ENCODE measurements at regions not wholly inside any gene's neighbourhood (a gene's known extent, or its start where the extent isn't known, plus 50 kb on each side); places are given as distances from the start of the nearest gene placed in this dataset.

DNA sequence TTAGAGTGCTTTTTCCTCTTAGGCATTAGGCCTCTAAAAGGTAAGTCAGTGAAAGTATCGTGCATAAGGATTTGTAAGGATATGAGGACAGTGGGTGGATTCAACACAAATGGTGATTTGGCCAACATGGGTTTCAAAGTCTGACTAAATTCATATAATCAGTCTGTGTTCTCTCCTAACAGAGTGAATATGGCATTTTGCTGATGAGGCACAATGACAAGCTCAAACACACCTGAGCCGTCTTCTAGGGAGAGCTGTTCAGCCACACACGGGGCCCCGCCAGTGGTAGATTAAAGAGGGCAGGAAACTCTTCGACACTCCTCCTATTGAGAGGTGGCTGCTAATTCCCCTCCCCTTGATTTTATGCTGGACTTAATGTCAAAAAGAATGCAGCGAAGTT lies 59.5 kb upstream of the PROKR2 start:
- TF ChIP-seq POLR2A (IDR thresholded peaks at IDR 0.05): no peak
- TF ChIP-seq, protein P1, sequence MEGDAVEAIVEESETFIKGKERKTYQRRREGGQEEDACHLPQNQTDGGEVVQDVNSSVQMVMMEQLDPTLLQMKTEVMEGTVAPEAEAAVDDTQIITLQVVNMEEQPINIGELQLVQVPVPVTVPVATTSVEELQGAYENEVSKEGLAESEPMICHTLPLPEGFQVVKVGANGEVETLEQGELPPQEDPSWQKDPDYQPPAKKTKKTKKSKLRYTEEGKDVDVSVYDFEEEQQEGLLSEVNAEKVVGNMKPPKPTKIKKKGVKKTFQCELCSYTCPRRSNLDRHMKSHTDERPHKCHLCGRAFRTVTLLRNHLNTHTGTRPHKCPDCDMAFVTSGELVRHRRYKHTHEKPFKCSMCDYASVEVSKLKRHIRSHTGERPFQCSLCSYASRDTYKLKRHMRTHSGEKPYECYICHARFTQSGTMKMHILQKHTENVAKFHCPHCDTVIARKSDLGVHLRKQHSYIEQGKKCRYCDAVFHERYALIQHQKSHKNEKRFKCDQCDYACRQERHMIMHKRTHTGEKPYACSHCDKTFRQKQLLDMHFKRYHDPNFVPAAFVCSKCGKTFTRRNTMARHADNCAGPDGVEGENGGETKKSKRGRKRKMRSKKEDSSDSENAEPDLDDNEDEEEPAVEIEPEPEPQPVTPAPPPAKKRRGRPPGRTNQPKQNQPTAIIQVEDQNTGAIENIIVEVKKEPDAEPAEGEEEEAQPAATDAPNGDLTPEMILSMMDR (IDR thresholded peaks at IDR 0.05): no peak

Data from Peyer's patch (tissue), 4 donors.